ENCODE measurements at regions not wholly inside any gene's neighbourhood (a gene's known extent, or its start where the extent isn't known, plus 50 kb on each side); places are given as distances from the start of the nearest gene placed in this dataset.

DNA sequence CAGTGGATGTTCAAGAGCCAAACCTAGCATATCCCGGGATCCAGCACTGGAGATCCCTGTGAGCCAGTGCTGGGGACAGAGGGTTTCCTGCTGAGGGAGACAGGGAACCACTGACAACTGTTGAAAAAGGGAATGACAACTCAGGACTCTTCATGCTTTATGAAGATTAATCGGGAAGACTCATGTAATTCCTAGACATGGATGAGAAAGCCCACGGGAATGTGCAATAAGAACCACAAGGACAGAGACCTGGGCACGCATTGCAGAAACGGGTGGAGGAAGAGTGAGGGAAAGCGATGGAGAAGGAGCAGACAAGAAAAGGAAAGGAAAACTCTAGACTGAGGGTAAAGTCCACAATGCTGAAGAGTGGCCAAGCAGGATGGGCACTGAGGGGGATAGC lies 296.0 kb downstream of the PCNX1 start:
- Histone ChIP-seq H3K36me3 (ENCODE audit: insufficient read depth, insufficient read length, low read length) (no peaks in the 10 kb centered on the region), H3K9me3 (ENCODE audit: insufficient read depth, low read length) (peaks cover 1% of the 10 kb centered on the region; the same call in 1 of the 2 replicates), H3K27me3 (ENCODE audit: insufficient read depth, insufficient read length) (no peaks in the 10 kb centered on the region), H3K9ac (ENCODE audit: insufficient read length, low read depth) (no peak overlapping the region), H3K4me3 (ENCODE audit: insufficient read length, low read depth) (no peak overlapping the region), H3K4me1 (ENCODE audit: insufficient read depth, insufficient read length) (no peaks in the 10 kb centered on the region)
- no peak for DNase-seq (ENCODE audit: low read depth, low spot score)
- no peak for TF ChIP-seq SUZ12 (IDR thresholded peaks at IDR 0.05; ENCODE audit: extremely low read depth, insufficient read depth, insufficient read length)
- no peak for TF ChIP-seq ZNF274 (IDR thresholded peaks at IDR 0.05; ENCODE audit: low read depth, low read length)
- no peak for TF ChIP-seq YY1 (IDR thresholded peaks at IDR 0.05; ENCODE audit: insufficient read depth, insufficient read length)

DNA sequence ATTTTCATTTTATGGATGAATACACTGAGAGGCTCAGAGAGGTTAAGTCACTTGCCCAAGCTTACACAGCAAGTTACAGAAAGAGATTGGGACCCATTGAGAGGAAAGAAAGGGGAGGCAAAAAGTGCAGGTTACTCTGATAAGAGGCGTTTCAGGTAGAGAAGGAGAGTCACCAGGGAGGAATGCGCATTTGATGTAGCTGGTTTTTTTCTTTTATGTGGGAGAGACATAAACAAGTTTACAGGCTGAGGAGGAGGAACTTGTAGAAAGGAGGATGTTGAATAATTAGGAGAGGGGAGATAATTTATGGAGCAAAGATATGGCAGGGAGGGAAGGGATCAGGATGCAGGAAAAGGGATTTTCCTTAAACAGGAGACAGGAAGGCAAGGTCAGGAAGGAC lies 297.0 kb downstream of the PCNX1 start:
- no peak for DNase-seq (ENCODE audit: low read depth, low spot score)
- no peak for TF ChIP-seq SUZ12 (IDR thresholded peaks at IDR 0.05; ENCODE audit: extremely low read depth, insufficient read depth, insufficient read length)
- TF ChIP-seq YY1 (IDR thresholded peaks at IDR 0.05; ENCODE audit: insufficient read depth, insufficient read length) = no peak
- no peak for TF ChIP-seq ZNF274 (IDR thresholded peaks at IDR 0.05; ENCODE audit: low read depth, low read length)
- Histone ChIP-seq H3K9ac (ENCODE audit: insufficient read length, low read depth) (no peak overlapping the region), H3K27me3 (ENCODE audit: insufficient read depth, insufficient read length) (no peaks in the 10 kb centered on the region), H3K4me1 (ENCODE audit: insufficient read depth, insufficient read length) (no peaks in the 10 kb centered on the region), H3K4me3 (ENCODE audit: insufficient read length, low read depth) (no peak overlapping the region), H3K36me3 (ENCODE audit: insufficient read depth, insufficient read length, low read length) (no peaks in the 10 kb centered on the region), H3K9me3 (ENCODE audit: insufficient read depth, low read length) (peaks cover 5% of the 10 kb centered on the region; the same call in 1 of the 2 replicates)

DNA sequence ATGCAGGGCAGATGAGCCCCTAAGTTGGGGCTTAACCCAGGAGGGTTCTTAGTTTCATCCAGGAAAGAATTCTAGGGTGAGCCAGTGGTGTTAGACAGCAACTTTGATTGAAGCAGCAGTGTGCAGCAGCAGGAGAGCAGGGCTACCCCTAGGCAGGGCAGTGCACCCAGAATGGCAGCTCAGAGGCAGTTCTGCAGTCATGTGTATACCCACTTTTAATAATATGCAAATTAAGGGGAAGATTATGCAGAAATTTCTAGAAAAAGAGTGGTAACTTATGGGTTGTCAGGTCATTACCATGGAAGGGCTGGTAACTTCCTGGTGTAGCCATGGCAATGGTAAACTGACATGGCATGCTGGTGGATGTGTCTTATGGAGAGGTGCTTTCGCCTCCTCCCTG lies 297.5 kb downstream of the PCNX1 start:
- Histone ChIP-seq H3K4me3 (ENCODE audit: insufficient read length, low read depth) (no peak overlapping the region), H3K4me1 (ENCODE audit: insufficient read depth, insufficient read length) (no peaks in the 10 kb centered on the region), H3K9ac (ENCODE audit: insufficient read length, low read depth) (no peak overlapping the region), H3K36me3 (ENCODE audit: insufficient read depth, insufficient read length, low read length) (no peaks in the 10 kb centered on the region), H3K9me3 (ENCODE audit: insufficient read depth, low read length) (peaks cover 5% of the 10 kb centered on the region; the same call in 1 of the 2 replicates), H3K27me3 (ENCODE audit: insufficient read depth, insufficient read length) (no peaks in the 10 kb centered on the region)
- DNase-seq (ENCODE audit: low read depth, low spot score) = no peak
- TF ChIP-seq ZNF274 (IDR thresholded peaks at IDR 0.05; ENCODE audit: low read depth, low read length) (no peak), YY1 (IDR thresholded peaks at IDR 0.05; ENCODE audit: insufficient read depth, insufficient read length) (no peak), SUZ12 (IDR thresholded peaks at IDR 0.05; ENCODE audit: extremely low read depth, insufficient read depth, insufficient read length) (no peak)

DNA sequence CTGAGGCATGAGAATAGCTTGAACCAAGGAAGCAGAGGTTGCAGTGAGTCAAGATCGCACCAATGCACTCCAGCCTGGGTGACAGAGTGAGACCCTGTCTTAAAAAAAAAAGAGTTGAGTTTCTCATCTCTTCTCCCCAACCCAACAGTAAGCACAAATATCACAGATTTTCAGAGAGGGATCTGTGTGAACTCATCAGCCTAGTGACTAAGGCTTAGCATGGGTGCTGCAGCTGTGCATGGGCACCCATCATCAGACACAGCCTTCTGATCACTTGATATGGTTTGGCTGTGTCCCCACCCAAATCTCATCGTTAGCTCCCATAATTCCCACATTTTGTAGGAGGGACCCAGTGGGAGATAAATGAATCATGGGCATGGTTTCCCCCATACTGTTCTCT lies 298.9 kb downstream of the PCNX1 start:
- DNase-seq (ENCODE audit: low read depth, low spot score) = no peak
- Histone ChIP-seq H3K9me3 (ENCODE audit: insufficient read depth, low read length) (peaks cover 5% of the 10 kb centered on the region; the same call in 1 of the 2 replicates), H3K27me3 (ENCODE audit: insufficient read depth, insufficient read length) (no peaks in the 10 kb centered on the region), H3K36me3 (ENCODE audit: insufficient read depth, insufficient read length, low read length) (no peaks in the 10 kb centered on the region), H3K9ac (ENCODE audit: insufficient read length, low read depth) (no peak overlapping the region), H3K4me3 (ENCODE audit: insufficient read length, low read depth) (no peak overlapping the region), H3K4me1 (ENCODE audit: insufficient read depth, insufficient read length) (no peaks in the 10 kb centered on the region)
- no peak for TF ChIP-seq ZNF274 (IDR thresholded peaks at IDR 0.05; ENCODE audit: low read depth, low read length)

DNA sequence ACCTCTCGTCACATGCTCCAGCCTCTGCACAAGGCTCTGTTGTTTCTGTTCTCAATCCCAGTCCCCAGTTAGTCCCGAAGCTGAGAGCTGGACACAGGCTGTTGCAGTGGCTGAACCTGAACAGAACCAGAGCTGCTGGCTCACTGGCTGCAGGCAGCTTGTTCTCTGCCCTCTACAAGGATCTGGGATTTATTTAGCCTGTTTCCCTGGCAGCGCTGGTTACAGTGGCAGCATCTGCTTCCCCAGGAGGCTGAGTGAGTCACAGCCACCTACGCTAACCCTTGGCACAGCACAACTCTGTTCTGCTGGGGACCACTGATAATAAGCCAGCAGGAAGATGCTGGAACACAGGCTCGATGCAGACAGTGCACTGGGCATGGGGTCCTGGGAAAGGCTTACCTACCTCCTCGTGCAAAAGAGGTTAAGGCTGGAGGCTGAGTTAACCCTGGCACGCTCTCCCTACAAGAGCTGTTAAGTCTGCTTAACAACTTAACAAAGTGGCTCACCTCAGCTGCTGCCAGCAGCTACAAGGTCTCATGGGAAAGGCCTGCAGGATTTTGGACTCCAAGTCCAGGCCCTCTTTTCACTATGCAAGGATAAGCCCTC lies 299.6 kb downstream of the PCNX1 start:
- no peaks in the 10 kb centered on the region for H3K4me1 ChIP-seq (ENCODE audit: insufficient read depth, insufficient read length)
- H3K9ac ChIP-seq (ENCODE audit: insufficient read length, low read depth) = no peak overlapping the region
- DNase-seq (ENCODE audit: low read depth, low spot score) = no peak
- no peak overlapping the region for H3K4me3 ChIP-seq (ENCODE audit: insufficient read length, low read depth)
- TF ChIP-seq SUZ12 (IDR thresholded peaks at IDR 0.05; ENCODE audit: extremely low read depth, insufficient read depth, insufficient read length) (no peak), ZNF274 (IDR thresholded peaks at IDR 0.05; ENCODE audit: low read depth, low read length) (no peak), YY1 (IDR thresholded peaks at IDR 0.05; ENCODE audit: insufficient read depth, insufficient read length) (no peak)
- H3K36me3 ChIP-seq (ENCODE audit: insufficient read depth, insufficient read length, low read length) = no peaks in the 10 kb centered on the region
- no peaks in the 10 kb centered on the region for H3K27me3 ChIP-seq (ENCODE audit: insufficient read depth, insufficient read length)
- H3K9me3 ChIP-seq (ENCODE audit: insufficient read depth, low read length) = peaks cover 5% of the 10 kb centered on the region; the same call in 1 of the 2 replicates

DNA sequence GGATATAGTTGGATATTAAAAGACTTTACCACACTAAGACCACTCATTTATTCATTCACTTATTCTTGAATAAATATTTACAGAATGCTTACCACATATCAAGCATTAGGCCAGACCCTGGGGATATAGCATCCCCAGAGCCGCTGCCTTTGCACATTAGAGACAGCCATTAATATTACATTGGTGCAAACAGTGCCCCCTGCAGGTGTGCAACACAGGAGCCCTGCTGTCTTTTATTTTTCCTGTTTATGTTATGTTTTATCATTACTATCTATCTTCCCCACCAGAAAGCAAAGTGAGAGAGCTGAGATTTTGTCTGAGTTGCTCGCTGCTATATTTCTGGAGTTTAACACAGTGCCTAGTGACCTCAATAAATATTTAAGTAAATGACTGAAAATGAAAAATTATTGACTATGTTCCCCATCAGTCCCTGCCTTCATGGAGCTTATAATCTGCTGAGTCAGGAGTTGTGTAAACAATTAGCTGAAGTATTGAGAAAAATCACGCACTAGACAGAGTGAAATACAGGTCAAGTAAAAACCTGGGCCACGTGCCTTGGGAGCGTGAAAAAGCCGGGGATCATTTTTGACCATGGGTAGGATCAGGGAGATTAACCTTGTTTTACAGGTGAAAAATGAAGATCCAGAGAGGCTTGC lies 301.6 kb downstream of the PCNX1 start:
- no peak for DNase-seq (ENCODE audit: low read depth, low spot score)
- H3K9ac ChIP-seq (ENCODE audit: insufficient read length, low read depth) = no peak overlapping the region
- no peak overlapping the region for H3K4me3 ChIP-seq (ENCODE audit: insufficient read length, low read depth)
- H3K27me3 ChIP-seq (ENCODE audit: insufficient read depth, insufficient read length) = no peaks in the 10 kb centered on the region
- peaks cover 5% of the 10 kb centered on the region; the same call in 1 of the 2 replicates for H3K9me3 ChIP-seq (ENCODE audit: insufficient read depth, low read length)
- H3K36me3 ChIP-seq (ENCODE audit: insufficient read depth, insufficient read length, low read length) = no peaks in the 10 kb centered on the region
- H3K4me1 ChIP-seq (ENCODE audit: insufficient read depth, insufficient read length) = no peaks in the 10 kb centered on the region
- TF ChIP-seq SUZ12 (IDR thresholded peaks at IDR 0.05; ENCODE audit: extremely low read depth, insufficient read depth, insufficient read length) (no peak), YY1 (IDR thresholded peaks at IDR 0.05; ENCODE audit: insufficient read depth, insufficient read length) (no peak), ZNF274 (IDR thresholded peaks at IDR 0.05; ENCODE audit: low read depth, low read length) (no peak)

DNA sequence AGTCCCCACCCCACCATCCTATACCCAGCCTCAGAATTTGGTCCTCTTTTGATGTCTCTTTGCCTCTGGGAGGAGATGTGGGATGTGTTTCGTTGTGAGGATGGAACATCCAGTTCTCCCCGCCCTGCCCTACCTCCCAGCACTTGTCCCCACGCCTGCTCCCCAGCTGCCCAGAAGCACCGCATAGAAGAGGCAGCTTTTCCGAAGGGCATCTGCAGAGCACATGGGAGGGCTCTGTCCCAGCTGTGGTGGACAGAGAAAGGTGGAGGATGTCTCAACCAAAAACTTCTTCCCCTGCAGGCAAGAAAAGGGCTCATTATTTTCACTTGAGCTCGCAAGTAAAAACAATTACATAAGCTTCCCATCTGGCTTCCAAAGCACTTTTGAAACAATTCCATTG lies 302.6 kb downstream of the PCNX1 start:
- no peak overlapping the region for H3K4me3 ChIP-seq (ENCODE audit: insufficient read length, low read depth)
- H3K4me1 ChIP-seq (ENCODE audit: insufficient read depth, insufficient read length) = no peaks in the 10 kb centered on the region
- no peak for DNase-seq (ENCODE audit: low read depth, low spot score)
- peaks cover 5% of the 10 kb centered on the region; the same call in 1 of the 2 replicates for H3K9me3 ChIP-seq (ENCODE audit: insufficient read depth, low read length)
- TF ChIP-seq ZNF274 (IDR thresholded peaks at IDR 0.05; ENCODE audit: low read depth, low read length) = no peak
- no peak for TF ChIP-seq YY1 (IDR thresholded peaks at IDR 0.05; ENCODE audit: insufficient read depth, insufficient read length)
- TF ChIP-seq SUZ12 (IDR thresholded peaks at IDR 0.05; ENCODE audit: extremely low read depth, insufficient read depth, insufficient read length) = no peak
- no peaks in the 10 kb centered on the region for H3K27me3 ChIP-seq (ENCODE audit: insufficient read depth, insufficient read length)
- no peak overlapping the region for H3K9ac ChIP-seq (ENCODE audit: insufficient read length, low read depth)
- no peaks in the 10 kb centered on the region for H3K36me3 ChIP-seq (ENCODE audit: insufficient read depth, insufficient read length, low read length)
